HG03342 (cell line): ENCODE measurements at regions not wholly inside any gene's neighbourhood (a gene's known extent, or its start where the extent isn't known, plus 50 kb on each side); places are given as distances from the start of the nearest gene placed in this dataset.
"Not testable (repeated sequence)": the region's sequence is repeated elsewhere in the genome, so short reads cannot be mapped to it uniquely, and the experiment has no call there.

Experiments
- ATAC-seq: cut with Tn5 transposase; IDR thresholded peaks from one replicate; pipeline ENCODE4 v1.9.1; 2021; ENCODE audit warnings: mild to moderate bottlenecking, moderate library complexity; ENCODE audit not compliant: unreplicated experiment

- ATAC-seq: no peak
Measured at GRCh38 chr10:9060314-9060713, 1005.8 kb downstream of the GATA3 start.

GRCh38 chr10:9061871-9062270, 1007.4 kb downstream of the GATA3 start:
- ATAC-seq: no peak

GRCh38 chr10:9066152-9066551, 1011.7 kb downstream of the GATA3 start:
- ATAC-seq: no peak

- no peak for ATAC-seq
Measured at GRCh38 chr10:9068003-9068402, 1013.5 kb downstream of the GATA3 start.

- no peak for ATAC-seq
Measured at GRCh38 chr10:9069136-9069535, 1014.6 kb downstream of the GATA3 start.

GRCh38 chr10:9075420-9075819, 1020.9 kb downstream of the GATA3 start:
- ATAC-seq: no peak

- no peak for ATAC-seq
Measured at GRCh38 chr10:9076066-9076465, 1021.6 kb downstream of the GATA3 start.

GRCh38 chr10:9081253-9081652, 1026.8 kb downstream of the GATA3 start:
- ATAC-seq: no peak

GRCh38 chr10:9081961-9082360, 1027.5 kb downstream of the GATA3 start:
- no peak for ATAC-seq

GRCh38 chr10:9091530-9092093, 1037.1 kb downstream of the GATA3 start:
- ATAC-seq: no peak

GRCh38 chr10:9096288-9096687, 1041.8 kb downstream of the GATA3 start:
- ATAC-seq: no peak

GRCh38 chr10:9097206-9097990, 1042.9 kb downstream of the GATA3 start:
- no peak for ATAC-seq

- ATAC-seq: no peak
Measured at GRCh38 chr10:9097991-9098306, 1043.5 kb downstream of the GATA3 start.

- ATAC-seq: no peak
Measured at GRCh38 chr10:9102026-9102425, 1047.5 kb downstream of the GATA3 start.

GRCh38 chr10:9103301-9103700, 1048.8 kb downstream of the GATA3 start:
- no peak for ATAC-seq

- ATAC-seq: no peak
Measured at GRCh38 chr10:9111976-9112375, 1057.5 kb downstream of the GATA3 start.

- ATAC-seq: no peak
Measured at GRCh38 chr10:9126728-9127127, 1072.2 kb downstream of the GATA3 start.

- ATAC-seq: no peak
Measured at GRCh38 chr10:9137368-9137767, 1082.9 kb downstream of the GATA3 start.

- ATAC-seq: not testable (repeated sequence)
Measured at GRCh38 chr10:9138829-9139228, 1084.3 kb downstream of the GATA3 start.

- no peak for ATAC-seq
Measured at GRCh38 chr10:9140373-9140772, 1085.9 kb downstream of the GATA3 start.

- ATAC-seq: no peak
Measured at GRCh38 chr10:9147475-9147874, 1093.0 kb downstream of the GATA3 start.

- ATAC-seq: no peak
Measured at GRCh38 chr10:9149134-9149533, 1094.6 kb downstream of the GATA3 start.

GRCh38 chr10:9153057-9153456, 1098.6 kb downstream of the GATA3 start:
- not testable (repeated sequence) for ATAC-seq
